Suprapubic skin (tissue), 2 donors: ENCODE measurements at regions not wholly inside any gene's neighbourhood (a gene's known extent, or its start where the extent isn't known, plus 50 kb on each side); places are given as distances from the start of the nearest gene placed in this dataset.

ENCODE experiments used
- EP300 ChIP-seq: sonication (generic); formaldehyde crosslinking; IDR thresholded peaks from one replicate; pipeline ENCODE4 v1.6.1; 2017; ENCODE audit warnings: antibody characterized with exemption
- POLR2A ChIP-seq, 2 donors: fragments of 450-650 bp; IDR thresholded peaks; one replicate each; pipeline ENCODE4 v1.6.1; 2017; ENCODE audit warnings: antibody characterized with exemption in 2 of 2, mild to moderate bottlenecking in 2 of 2, moderate library complexity in 2 of 2

GRCh38 chrX:45868425-45868824, 667.7 kb upstream of the DIPK2B start:
- TF ChIP-seq POLR2A (IDR thresholded peaks at IDR 0.05) (no peak), EP300 (no peak)
